GF-D8 (cell line): ENCODE measurements at regions not wholly inside any gene's neighbourhood (a gene's known extent, or its start where the extent isn't known, plus 50 kb on each side); places are given as distances from the start of the nearest gene placed in this dataset.
"Not testable (repeated sequence)": the region's sequence is repeated elsewhere in the genome, so short reads cannot be mapped to it uniquely, and the experiment has no call there.

ENCODE experiments used
- DNase-seq: peaks from one replicate; lab custom pipeline; 2025; lab: John Stamatoyannopoulos, UW

DNA sequence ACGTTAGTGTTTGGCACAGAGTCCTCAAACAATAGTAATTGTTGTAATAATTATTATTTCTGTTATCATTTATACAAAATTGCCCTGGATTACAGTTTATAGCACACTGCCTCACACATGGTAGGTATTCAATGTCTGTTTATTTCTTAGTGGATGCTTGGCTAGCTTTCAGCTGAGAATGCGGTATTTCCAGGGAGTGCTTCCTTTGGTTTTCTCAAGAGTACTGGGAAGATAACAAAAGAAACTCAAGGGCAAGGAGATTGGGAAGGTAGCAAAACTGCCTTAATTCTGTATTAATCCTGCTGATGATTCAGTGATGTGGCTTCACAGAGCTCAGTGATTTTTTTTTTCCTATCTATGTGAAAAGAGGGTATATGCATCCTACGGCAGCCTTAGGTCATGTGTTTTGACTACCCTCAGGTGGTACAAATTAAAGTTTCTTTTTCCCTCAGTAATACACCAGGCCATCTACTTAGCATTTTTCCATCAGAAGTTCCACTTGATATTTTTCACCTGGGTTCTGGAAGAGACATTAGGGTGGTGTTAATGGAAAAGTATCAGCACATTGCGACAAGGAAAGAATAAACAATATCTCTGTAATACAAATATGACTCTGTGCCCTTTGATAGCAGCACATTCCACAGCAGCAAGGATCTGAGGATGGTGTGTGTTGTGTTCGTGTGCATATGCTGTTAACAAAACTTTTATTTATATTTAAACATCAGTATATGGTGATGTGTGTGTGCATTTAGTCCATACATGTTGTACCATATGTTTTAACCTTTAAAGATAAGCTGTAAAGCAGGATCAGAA lies 124.3 kb upstream of the RASGEF1B start:
- no peak for DNase-seq

DNA sequence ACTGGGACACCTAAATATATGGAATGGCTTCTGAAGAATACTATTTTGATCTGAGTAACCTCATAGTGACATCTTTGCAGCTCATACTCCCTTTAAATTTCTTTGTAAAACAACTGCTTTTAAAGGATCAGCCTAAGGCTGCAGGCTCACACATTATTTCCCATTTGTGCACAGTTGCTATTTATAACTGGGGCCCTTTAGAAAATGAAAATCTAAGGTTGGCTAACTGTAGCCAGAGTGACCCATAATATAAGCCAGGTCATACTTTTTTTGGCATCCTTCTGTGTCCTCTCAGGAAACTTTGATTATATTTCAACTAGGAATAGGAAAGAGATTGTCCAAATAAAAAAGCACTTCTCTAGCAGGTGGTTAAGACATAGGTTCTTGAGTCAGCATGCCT lies 123.6 kb upstream of the RASGEF1B start:
- DNase-seq: no peak

DNA sequence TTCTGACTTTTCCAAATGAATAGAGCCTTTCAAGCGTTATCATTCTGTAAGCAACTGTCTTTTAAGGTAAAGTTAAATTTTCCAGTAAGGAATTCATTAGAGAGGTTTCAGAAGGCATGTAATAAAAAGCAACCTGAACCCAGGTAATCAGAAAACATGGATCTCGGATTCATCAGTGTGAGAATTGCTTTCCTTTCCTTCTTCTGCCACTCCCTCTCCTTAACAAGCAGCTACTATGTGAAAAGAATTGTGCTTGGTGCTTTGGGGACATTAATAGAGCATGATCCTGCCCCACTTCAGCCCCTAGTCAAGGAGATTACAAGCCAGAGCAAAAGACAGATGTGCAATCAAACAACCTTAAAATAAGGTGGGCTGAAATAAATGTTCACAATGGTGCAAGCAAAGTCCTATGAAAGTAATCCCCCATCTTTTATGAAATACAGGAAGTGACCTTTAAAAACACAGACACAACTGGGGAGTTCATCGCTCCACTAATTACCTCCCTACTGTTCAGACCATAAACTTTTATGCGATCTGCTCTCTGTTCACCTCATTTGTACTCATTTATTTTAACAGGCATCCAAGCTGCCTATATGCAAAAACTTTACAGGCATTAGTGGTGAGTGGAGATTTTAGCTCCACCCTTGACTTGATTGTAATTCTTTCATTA lies 122.9 kb upstream of the RASGEF1B start:
- DNase-seq: no peak

DNA sequence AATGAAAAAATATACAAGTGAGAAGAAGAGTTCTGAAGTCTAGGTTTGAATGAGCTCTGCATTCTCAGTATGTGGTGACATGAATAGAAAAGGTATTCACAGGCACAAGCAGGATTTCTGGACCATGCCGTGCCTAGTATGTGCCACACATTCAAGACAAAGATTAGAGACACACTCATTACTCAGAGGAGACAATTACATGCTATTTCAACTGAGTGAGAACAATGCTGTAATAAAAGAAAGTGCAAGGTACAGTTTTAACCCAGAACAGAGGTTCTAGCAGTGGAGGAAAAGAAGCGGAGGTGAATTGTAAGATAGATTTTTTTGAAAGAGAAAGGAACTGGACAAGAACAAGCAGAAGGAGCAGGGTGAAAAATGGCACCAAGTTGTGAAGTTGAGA lies 121.0 kb upstream of the RASGEF1B start:
- DNase-seq: no peak

DNA sequence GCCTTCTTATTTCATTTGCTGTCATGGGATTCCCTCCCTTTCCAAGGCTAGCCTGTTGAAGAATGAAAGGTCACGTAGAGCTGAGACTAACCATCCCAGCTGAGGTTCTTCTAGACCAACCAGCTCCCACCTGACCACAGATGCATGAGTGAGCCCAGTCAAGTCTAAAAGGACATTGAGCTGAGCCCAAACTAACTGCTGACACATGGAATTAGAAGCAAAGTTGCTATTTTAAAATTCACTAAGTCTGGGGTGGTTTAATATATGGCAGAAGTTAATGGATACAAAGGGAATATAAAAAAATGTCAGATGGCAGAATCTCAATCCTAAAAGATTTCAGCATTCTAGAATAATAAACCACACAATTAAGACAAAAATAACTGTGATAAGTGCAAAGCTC lies 118.9 kb upstream of the RASGEF1B start:
- no peak for DNase-seq

DNA sequence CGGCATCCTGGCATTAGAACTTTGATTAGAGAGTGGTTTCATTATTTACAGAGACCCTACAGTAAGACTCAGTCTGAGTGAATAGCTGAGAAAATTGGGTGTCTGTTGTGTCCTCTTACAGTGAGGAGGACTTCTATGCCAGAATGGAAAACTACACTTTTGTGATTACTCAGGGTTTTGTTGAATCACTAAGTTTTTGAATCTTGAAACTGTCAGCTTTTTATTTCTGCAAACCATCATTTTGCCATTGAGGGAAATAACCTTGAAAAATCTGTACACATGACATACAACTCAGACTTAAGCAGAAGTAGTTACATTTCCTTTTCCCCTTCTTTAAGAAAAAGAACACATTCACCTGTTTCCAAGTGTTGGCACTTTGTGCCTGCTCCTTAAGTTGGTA lies 117.6 kb upstream of the RASGEF1B start:
- DNase-seq: no peak

DNA sequence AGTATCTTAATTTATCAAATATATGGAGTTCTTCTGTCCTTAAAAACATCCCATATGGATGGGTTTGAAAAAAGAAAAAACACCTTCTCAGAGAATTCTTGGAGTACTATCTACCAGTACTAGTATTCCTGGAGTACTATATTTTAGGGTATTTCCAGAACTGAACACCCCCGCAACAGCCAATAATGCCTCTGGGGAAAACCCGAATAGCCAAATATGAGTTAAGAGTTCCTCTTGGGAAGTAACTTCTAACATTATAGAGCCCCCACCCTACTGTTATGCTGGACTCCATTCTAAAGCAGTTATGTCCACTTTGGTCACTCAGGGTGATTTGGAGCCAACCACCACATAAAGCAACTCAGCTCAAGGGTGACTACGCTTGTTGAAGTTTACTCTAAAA lies 115.0 kb upstream of the RASGEF1B start:
- no peak for DNase-seq

DNA sequence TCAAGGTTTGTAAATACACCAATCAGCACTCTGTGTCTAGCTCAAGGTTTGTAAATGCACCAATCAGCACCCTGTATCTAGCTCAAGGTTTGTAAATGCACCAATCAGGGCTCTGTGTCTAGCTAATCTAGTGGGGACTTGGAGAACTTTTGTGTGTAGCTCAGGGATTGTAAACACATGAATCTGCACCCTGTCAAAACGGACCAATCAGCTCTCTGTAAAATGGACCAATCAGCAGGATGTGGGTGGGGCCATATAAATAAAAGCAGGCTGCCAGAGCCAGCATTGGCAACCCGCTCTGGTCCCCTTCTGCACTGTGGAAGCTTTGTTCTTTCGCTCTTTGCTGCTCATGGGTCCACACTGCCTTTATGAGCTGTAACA lies 109.3 kb upstream of the RASGEF1B start:
- DNase-seq: not testable (repeated sequence)

DNA sequence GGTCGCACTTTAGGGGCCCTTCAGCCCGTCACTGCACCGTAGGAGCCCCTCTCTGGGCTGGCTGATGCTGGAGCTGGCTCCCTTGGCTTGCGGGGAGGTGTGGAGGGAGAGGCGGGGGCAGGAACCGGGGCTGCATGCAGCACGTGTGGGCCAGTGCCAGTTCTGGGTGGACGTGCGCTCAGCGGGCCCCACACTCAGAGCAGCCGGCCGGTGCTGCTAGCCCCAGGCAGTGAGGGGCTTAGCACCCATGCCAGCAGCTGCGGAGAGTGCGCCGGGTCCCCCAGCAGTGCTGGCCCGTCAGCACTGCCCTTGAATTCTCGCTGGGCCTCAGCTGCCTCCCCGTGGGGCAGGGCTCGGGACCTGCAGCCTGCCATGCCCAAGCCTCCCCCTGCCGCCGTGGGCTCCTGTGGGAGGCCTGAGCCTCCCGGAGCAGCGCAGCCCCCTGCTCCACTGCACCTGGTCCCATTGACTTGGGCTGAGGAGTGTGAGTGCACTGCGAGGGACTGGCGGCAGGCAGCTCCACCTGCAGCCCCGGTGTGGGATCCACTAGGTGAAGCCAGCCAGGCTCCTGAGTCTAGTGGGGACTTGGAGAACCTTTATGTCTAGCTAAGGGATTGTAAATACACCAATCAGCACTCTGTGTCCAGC lies 108.8 kb upstream of the RASGEF1B start:
- no peak for DNase-seq

DNA sequence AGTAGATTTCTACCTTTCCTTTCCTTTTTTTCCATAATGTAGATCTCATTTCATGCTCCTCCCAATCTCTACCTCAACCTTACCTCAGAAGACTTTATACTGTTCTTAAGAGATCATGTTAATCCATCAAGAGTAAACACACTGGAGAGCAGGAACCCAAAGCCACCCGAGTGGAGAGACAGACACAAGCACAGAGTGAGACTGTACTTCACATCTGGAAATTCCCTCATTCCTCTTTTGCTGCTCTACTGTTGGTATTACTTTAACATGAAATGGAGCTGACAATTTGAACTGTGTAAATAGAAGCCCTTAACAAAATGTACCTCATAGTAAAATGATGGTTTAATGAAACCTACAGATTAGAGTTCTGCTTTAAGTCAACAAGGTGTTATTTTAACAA lies 105.7 kb upstream of the RASGEF1B start:
- DNase-seq: no peak

DNA sequence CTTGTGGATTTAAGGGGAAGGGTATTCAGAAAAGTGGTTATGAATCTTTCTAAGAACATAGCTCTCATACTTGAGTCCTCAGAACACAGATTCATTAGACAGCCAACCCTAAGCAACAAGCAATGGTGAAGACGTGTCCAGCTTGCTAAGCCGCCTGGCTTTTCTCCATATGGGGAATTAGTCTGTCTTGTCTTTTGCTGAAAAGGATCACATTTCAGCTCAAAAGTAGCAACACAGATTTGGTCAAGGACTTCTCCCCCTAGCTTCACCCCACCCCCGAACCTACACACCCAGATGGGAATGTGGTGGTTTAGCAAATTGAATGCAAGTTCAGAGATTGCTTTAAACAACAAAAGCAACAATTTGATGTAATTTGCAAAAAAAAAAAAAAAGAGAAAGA lies 103.3 kb upstream of the RASGEF1B start:
- no peak for DNase-seq

DNA sequence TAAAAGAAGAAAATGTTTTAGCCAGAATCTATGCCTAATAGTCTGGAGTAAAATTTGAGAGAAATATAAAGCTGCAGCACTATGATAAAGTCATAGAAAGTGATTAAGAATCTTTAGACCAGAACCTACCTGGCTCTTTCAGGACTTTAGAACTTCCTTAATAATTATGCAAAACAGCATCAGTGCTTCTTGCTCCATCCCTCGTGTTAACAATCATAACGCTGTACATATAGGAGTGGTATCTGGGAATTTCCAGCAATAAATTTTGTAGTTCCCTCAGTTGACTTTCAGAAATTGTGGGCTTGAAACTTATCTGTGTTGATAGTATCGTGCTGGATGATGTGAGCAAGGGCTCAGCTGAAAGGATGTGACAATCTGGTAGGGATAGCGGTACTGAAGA lies 102.1 kb upstream of the RASGEF1B start:
- DNase-seq: no peak

DNA sequence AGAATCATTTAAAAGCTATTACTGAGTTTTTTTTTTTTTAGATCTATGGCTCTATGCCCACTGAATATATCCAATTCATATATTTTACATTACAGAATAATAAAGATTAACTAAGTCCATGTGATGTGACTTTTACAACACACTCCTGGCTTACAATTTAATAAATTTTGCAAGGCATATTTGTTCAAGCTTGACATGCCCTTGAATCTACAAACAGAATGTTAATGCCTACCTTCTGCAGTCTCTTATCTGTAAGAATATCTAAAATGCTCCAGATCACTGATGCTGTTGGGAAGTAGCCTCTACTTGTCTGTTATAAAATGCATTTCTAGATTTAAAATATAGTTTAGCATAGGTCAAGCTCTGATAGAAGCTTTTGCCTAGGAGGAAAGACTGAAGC lies 100.7 kb upstream of the RASGEF1B start:
- no peak for DNase-seq

DNA sequence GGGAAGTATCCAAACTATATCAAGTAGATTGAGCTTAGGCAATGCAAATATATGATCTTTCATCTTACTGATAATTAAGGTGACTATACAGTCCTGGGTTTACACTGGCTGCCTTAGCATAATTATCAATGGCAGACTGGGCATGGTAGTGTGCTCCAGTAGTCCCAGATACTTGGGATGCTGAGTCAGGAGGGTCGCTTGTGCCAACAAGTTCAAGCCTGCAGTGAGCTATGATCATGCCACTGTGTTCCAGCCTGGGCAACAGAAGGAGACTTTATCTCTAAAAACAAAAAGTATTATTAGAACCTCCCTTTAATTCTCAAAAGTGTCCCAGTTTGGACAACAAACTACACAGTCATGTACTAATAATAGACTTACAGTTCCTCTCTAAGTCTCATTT lies 99.4 kb upstream of the RASGEF1B start:
- no peak for DNase-seq

DNA sequence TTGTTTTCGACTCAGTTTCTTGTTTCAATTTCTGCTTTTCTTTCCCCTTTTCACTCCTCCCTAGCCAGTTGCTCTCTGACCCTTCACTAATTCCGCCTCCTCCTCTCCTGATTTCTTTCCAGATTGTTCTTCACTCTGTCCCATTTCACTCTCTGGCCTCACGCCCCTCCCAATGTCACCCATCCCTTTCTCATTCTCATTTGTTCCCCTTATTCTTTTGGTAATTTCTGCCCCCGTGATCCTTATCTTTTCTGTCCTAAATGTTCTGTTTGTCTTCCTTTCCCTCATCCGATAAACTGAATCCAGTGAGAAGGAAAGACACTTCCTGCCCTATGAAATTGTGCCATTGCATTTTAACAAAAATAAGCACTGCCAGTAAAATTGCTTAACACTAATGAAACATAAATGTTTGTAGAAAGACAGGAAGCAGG lies 94.5 kb upstream of the RASGEF1B start:
- no peak for DNase-seq

DNA sequence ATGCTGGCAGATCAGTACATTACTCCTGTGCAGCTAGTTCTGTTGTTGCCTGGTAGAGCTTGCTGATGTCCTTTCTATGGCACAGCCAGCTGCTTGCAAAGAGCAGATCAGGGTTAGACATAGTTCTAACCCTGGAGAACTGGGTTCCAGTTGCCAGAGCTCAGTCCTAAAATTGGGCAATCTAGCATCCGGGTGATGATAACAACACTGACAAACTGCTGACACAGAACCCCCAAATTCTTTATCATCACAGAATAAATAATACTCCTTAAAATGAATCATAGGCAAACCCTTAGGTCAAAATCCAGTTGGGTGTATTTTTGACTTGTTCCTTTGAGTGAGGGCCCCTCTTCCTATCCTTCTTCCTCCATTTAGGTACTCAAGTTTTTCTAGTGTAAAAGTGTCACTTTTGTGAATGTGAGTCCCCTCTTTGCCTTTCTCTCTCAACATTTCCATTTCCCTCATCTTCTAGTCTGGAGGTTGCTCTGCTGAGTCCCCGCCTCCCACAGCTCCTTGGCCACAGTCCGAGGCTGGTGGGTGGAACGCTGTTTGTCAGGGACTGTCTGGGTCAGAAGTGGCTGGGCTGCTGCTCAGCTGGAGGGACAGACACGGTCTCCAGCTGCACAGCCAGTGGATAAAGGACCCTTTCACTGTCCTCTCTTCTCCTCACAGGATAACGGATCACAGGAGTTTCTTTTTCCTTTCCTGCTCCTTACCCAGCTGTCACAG lies 93.6 kb upstream of the RASGEF1B start:
- no peak for DNase-seq

DNA sequence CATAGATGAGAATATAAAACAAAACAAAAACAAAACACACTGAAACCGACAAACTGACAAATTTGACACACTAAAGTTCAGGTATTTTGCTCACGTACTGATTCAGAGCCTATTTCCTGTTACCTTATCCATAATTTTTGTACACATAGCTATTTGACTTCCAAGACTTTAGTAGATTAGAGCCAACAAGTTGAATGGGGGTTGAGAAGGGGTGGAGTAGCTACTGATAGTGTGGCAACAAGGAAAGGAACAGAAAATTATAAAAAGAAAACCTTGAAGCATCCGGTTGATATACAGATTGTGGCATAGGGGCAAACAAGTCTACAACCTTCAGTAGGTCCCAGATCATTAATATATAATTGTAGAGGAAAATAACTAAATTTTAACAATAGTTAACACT lies 92.3 kb upstream of the RASGEF1B start:
- DNase-seq: no peak

DNA sequence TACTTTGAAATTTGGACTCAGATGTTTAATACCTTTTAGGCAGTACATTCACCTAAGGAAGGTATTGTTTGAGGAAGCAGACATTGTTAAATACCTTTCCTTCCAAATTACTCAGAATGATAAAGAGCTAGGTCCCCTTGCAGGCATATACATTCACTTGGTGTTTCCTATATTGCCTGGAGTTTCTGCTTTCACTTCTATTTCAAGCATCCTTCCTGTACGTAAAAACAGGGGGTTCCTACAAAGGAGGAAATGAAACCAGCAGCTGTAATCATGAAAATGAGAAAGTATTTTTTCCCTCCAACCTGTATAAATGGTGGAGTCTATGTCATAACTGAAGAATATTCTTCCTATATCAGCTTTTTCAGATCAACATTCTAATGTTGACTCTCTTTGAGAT lies 90.4 kb upstream of the RASGEF1B start:
- no peak for DNase-seq

DNA sequence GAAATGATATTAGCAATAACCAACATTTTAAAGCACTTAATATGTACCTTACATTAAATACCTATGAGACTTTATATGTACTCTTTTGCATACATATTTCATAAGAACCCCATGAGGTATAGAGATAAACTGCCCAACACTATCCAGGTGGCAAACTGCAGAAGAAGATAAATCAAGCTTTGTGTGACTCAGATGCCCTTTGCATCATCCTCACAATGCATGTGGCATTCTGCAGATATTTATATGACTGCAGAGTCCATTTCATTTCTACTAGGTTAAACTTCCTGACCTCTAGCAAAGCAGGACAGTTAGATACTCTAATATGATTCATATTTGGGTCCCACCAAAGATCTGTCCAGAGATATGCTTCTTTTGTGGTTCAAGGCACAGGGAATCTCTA lies 85.6 kb upstream of the RASGEF1B start:
- no peak for DNase-seq

DNA sequence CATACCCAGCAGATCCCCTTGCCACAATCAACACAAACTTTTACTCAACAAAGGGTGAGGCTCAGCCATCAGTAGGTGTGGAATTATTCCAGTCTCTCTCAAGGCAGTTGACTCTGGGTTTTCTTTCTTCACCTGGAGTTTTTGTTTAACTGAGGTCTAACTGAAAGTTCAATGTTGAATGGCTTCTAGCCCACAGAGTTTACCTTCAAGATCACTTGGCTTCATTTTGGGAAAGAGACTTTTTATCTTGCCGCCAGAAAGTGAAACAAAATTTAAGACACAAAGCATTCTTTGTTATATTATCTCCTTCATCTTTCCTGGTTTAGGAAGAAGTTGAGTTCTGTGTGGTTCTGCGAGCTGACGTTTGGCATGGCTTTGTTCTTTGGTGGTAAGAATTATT lies 83.8 kb upstream of the RASGEF1B start:
- no peak for DNase-seq

DNA sequence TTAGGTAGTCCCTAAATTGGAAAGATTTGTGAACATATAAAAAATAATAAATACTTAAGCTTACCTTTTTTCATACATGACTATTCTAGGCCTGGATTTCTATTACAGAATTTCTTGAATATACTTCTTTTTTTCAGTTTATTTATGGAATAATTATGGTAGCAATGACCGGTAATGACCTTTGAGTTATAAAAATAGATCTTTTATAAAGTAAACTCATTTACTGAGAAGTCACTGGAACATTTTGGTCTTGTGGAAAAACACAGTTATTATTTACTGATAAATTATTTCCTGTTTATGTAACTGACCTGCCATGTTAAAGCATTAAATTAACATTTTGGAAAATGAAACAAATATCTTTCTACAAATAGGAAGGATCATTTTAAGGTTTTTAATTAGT lies 80.4 kb upstream of the RASGEF1B start:
- no peak for DNase-seq

DNA sequence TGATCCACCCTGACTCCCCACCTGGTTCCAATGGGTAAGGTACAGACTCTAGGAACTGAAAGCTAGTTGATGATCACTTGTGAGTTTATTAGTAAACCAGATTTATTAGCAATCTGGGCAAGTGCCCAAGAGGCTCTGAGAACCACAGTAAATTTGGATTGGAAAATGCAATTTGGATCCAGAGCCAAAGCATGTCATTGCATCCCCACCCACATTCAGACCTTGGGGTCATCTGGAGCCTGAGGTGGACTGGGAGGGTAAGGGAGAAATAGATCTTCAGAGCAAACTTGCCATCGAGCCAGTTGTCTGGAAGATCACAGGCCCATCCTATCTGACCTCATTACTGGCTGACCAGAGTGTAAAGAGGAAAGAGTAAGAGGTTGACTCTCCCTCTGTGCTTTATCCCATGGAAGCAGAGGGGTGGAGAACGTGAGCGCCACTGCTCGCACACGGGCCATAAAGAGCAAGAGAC lies 78.7 kb upstream of the RASGEF1B start:
- no peak for DNase-seq

DNA sequence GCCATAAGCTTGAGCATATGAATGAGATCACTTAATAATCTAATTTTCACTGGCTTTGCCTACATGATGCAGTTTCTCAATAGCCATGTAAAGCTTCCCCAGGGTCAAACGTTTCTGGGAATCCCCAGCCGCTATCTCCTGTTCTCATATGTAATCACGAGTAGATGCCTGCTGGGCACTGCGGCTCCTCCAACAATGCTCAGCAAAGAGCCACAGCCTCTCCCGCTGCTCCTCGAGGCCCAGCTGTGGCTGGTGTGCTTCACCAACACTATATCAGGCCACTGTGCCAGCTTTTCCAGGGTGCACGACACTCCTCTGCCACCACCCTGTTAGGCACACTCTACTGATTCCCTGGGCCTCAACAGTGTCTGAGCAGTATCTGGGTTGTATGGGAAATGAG lies 78.3 kb upstream of the RASGEF1B start:
- no peak for DNase-seq
